Coronary artery (tissue), 2 donors: ENCODE measurements at regions not wholly inside any gene's neighbourhood (a gene's known extent, or its start where the extent isn't known, plus 50 kb on each side); places are given as distances from the start of the nearest gene placed in this dataset.

Source experiments
- DNase-seq: peaks from one replicate; pipeline ENCODE4 v3.0.0-alpha.2; 2017; ENCODE audit warnings: low spot score
- H3K27ac ChIP-seq, 2 donors: fragments of 200-600 bp; sonication (generic); one replicate each; pipeline ENCODE4 v1.5.1; 2016 to 2019
- H3K4me3 ChIP-seq: fragments of 200-600 bp; sonication (generic); 2 replicates; pipeline ENCODE4 v1.5.1; 2016; ENCODE audit warnings: mild to moderate bottlenecking, moderate library complexity
- TF ChIP-seq, protein P1 (sequence below): fragments of 200-600 bp; sonication (generic); IDR thresholded peaks from one replicate; pipeline ENCODE4 v1.5.1; 2019; ENCODE audit warnings: antibody characterized with exemption

DNA sequence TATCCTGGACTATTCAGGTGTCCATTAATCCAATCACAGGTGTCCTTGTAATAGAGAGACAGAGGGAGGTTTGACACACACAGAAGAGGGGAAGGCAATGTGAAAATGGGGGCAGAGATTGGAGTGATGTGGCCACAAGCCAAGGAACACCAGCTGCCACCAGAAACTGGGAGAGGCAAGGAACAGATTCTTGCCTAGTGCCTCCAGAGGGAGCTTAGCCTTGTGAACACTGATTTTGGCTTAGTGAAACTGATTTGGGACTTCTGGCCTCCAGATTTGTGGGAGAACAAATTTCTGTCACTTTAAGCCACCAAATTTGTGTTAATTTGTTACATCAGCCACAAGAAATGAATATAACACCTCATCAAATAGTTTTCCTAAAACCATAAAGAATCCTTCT, 416.2 kb downstream of the ENC1 start:
- Histone ChIP-seq H3K4me3 (no peak overlapping the region), H3K27ac (no peak overlapping the region)
- TF ChIP-seq, protein P1, sequence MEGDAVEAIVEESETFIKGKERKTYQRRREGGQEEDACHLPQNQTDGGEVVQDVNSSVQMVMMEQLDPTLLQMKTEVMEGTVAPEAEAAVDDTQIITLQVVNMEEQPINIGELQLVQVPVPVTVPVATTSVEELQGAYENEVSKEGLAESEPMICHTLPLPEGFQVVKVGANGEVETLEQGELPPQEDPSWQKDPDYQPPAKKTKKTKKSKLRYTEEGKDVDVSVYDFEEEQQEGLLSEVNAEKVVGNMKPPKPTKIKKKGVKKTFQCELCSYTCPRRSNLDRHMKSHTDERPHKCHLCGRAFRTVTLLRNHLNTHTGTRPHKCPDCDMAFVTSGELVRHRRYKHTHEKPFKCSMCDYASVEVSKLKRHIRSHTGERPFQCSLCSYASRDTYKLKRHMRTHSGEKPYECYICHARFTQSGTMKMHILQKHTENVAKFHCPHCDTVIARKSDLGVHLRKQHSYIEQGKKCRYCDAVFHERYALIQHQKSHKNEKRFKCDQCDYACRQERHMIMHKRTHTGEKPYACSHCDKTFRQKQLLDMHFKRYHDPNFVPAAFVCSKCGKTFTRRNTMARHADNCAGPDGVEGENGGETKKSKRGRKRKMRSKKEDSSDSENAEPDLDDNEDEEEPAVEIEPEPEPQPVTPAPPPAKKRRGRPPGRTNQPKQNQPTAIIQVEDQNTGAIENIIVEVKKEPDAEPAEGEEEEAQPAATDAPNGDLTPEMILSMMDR: no peak
- no peak for DNase-seq

DNA sequence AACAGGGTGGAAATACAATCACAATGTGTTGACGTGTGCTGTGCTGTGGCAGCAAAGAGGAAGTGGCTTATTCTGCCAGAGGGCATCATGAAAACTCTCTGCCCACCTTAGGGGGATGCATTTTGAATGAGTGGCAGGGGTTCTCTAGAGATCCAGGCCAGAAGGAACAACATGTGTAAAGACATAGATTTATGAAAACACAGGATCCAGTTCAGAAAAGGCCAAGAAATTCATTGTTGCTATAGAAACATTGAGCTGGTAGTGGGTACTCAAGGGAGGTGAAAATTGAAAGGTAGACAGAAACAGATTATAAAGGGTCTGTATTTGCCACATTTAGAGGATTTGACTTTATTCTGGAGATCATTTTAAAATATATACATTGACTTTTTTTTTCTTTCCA, 417.7 kb downstream of the ENC1 start:
- Histone ChIP-seq H3K27ac (no peak overlapping the region), H3K4me3 (no peak overlapping the region)
- TF ChIP-seq, protein P1: no peak
- DNase-seq: no peak

DNA sequence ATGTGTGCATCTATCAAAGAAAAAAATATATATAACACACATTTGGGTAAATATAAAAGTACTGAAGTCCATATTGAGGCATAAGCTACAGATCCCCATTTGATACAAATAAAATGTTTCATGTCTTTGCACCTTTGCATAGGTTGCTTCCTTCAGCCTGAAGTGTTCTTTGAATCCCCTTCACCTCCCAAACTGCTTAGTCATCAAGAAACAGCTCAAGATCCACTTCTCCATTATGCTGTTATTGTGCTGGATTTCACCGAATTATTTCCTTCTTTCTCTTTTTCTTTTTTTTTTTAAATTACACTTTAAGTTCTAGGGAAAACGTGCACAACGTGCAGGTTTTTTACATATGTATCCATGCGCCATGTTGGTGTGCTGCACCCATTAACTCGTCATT, 419.1 kb downstream of the ENC1 start:
- TF ChIP-seq, protein P1: no peak
- no peak for DNase-seq
- H3K4me3 ChIP-seq: no peak overlapping the region

DNA sequence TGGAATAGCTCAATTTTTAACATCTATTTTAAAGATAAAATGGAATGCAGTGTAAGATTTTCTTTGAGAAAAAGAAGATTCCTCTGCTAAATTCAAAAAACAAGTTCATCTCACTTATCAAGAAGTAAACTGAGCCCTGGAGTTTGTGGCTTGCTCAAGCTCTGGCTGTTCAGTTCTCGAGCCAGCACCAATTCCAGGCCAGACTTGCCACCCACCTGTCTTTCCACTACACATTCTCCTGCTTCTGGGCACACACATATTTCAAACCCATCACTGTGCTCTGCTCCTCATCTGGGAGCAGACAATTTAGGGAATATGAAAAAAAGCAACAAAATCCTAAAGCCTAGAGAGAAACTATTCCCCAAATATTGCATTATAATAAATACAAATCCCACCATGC, 424.5 kb downstream of the ENC1 start:
- Histone ChIP-seq H3K27ac (no peak overlapping the region), H3K4me3 (no peak overlapping the region)
- TF ChIP-seq, protein P1: no peak
- DNase-seq: no peak

More for the DNA sequence above, 419.1 kb downstream of the ENC1 start:
- no peak overlapping the region for H3K27ac ChIP-seq

DNA sequence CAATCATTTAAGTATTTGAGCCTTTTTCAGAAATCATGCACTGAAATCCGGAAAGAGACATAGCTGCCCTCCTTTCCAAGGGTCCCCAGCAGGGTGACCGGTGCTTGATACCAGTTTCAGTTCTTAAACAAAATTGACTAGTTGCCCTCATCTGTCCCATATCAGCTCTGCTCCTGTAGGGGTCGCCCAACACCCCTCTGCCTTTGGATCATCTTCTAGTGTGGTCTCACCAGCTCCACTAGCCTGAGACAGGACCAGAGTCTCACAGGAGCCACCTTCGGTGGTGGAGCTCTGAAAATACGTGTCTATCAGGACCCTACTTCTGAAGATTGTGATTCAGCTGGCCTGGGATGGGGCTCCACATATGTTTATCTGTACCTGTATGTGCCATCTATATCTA, 428.2 kb downstream of the ENC1 start:
- H3K4me3 ChIP-seq: no peak overlapping the region
- TF ChIP-seq, protein P1: no peak
- DNase-seq: no peak
- no peak overlapping the region for H3K27ac ChIP-seq

DNA sequence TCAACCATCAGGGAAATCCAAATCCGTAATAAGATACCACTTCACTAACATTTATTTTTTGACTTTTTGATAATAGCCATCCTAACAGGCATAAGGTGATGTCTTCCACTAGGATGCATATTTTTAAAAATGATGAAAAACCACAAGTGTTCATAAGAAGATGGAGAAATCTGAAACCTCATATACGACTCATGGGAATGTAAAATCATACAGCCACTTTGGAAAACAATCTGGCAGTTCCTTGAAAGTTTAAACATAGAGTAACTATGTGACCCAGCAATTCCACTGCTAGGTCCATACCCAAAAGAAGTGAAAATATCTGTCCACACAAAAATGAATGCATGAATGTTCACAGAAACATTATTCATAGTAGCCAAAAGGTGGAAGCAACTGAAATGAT, 431.0 kb downstream of the ENC1 start:
- H3K4me3 ChIP-seq: no peak overlapping the region
- no peak overlapping the region for H3K27ac ChIP-seq
- TF ChIP-seq, protein P1: no peak
- no peak for DNase-seq

DNA sequence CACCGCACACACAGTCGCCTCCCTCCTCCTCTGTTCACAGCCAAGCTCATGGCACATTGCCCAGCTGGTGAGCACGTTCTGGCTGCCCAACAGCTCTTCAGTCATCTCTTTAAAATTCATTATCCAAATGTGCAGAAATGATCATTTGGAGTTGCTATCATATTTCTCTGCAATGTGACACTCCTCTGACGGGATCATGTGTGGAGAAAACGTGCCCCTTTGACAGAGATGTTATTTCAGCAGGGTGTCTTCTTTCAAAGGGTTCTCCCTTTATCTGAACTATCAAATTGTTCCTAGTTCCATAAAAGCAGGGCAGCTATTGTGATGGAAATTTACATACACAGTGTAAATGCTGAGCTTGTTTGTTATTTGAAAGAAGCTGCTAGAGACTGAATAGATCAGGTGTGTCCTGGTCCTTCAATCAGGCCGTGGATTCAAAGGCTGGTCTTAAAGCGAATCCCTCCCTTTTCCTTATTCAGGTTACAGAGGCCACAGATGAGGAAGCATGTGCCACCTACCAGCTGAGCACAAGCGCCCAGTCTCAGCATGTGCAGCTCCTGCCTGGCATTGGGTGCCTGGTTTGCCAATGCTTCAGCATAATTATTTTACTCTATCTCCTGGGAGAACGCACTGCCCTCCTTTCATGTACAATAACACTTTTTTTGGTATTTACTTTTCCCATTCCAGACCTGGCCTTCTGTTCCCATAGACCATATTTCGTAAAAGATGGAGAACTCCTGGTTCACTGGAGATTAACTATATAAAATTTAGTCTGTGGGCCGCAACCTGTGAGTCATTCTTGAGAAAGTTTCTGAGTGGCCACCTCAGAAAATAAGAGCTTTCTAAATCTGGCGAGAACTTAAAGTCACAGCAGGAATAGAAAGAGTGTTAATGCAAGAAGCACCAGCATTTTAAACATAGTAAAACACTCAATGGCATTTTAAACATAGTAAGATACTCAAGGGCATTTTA, 433.7 kb downstream of the ENC1 start:
- no peak for DNase-seq

More for the DNA sequence above, 433.7 kb downstream of the ENC1 start:
- Histone ChIP-seq H3K27ac (peak overlapping the region in 1 of 2 donors; percentile 20), H3K4me3 (no peak overlapping the region)
- TF ChIP-seq, protein P1: no peak
